GM19463 (cell line): ENCODE measurements at regions not wholly inside any gene's neighbourhood (a gene's known extent, or its start where the extent isn't known, plus 50 kb on each side); places are given as distances from the start of the nearest gene placed in this dataset.

Source experiments
- ATAC-seq: cut with Tn5 transposase; IDR thresholded peaks from one replicate; pipeline ENCODE4 v1.9.1; 2021; ENCODE audit warnings: mild to moderate bottlenecking, moderate library complexity; ENCODE audit not compliant: unreplicated experiment

- no peak for ATAC-seq
Observed at GRCh38 chr5:2946315-2946714, 194.8 kb upstream of the IRX2 start.

GRCh38 chr5:2936413-2936812, 184.9 kb upstream of the IRX2 start:
- ATAC-seq = no peak

GRCh38 chr5:2929779-2930178, 178.3 kb upstream of the IRX2 start:
- ATAC-seq = no peak

GRCh38 chr5:2921651-2922050, 170.2 kb upstream of the IRX2 start:
- ATAC-seq = no peak

GRCh38 chr5:2921176-2921575, 169.7 kb upstream of the IRX2 start:
- ATAC-seq = no peak

GRCh38 chr5:2920312-2920711, 168.8 kb upstream of the IRX2 start:
- no peak for ATAC-seq

GRCh38 chr5:2919310-2920018, 168.0 kb upstream of the IRX2 start:
- no peak for ATAC-seq

GRCh38 chr5:2917524-2917923, 166.0 kb upstream of the IRX2 start:
- ATAC-seq = no peak

- ATAC-seq = no peak
Observed at GRCh38 chr5:2917093-2917492, 165.6 kb upstream of the IRX2 start.

- no peak for ATAC-seq
Observed at GRCh38 chr5:2916076-2916682, 164.7 kb upstream of the IRX2 start.

GRCh38 chr5:2914981-2915484, 163.6 kb upstream of the IRX2 start:
- ATAC-seq = no peak

GRCh38 chr5:2914022-2914661, 162.7 kb upstream of the IRX2 start:
- ATAC-seq = no peak

GRCh38 chr5:2913281-2913680, 161.8 kb upstream of the IRX2 start:
- ATAC-seq = no peak

- ATAC-seq = no peak
Observed at GRCh38 chr5:2912741-2913140, 161.3 kb upstream of the IRX2 start.

- no peak for ATAC-seq
Observed at GRCh38 chr5:2910401-2911175, 159.1 kb upstream of the IRX2 start.

GRCh38 chr5:2909035-2909434, 157.6 kb upstream of the IRX2 start:
- ATAC-seq = no peak

- no peak for ATAC-seq
Observed at GRCh38 chr5:2908086-2908485, 156.6 kb upstream of the IRX2 start.

- ATAC-seq = no peak
Observed at GRCh38 chr5:2906302-2907090, 155.0 kb upstream of the IRX2 start.

- ATAC-seq = no peak
Observed at GRCh38 chr5:2905741-2906140, 154.3 kb upstream of the IRX2 start.

GRCh38 chr5:2904956-2905355, 153.5 kb upstream of the IRX2 start:
- no peak for ATAC-seq

GRCh38 chr5:2904399-2904798, 152.9 kb upstream of the IRX2 start:
- ATAC-seq = no peak
